ENCODE measurements at regions not wholly inside any gene's neighbourhood (a gene's known extent, or its start where the extent isn't known, plus 50 kb on each side); places are given as distances from the start of the nearest gene placed in this dataset.
A peak's percentile ranks its signal among the peaks of the same experiment; 100 is the strongest.
"Not testable (repeated sequence)": the region's sequence is repeated elsewhere in the genome, so short reads cannot be mapped to it uniquely, and the experiment has no call there.

DNA sequence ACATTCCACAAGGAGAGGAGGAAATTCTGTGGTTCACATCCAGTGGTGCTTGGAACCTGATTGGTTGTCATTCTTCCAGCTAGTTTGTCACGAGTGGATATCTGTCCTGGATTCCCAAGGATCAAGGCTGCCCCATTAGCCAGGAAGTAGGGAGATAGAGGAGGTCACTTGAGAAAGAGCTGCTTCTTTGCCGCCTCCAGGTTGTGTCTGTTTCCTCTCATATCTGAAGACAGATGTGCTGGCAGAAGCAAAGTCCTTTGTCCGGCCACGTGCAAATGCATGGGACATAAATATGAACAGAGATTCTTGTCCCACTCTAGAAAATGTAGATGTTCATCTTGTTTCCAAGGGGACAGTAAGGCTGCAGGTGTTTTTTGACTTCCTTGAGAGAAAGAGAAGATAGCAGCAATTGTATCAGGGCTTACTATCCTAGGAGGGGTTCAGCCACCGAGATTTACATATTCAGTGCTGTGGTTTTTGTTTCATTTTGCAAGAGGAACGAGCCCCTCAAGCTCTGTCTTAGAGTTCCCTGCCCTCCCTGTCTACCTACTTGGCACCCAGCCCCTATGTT is 174.4 kb downstream of the RPIA start:
- no peak for ATAC-seq (replicated peaks)
- Mint-ChIP-seq H3K4me1 (no peaks in the 10 kb centered on the region), H3K9me3 (no peaks in the 10 kb centered on the region), H3K4me3 (no peak overlapping the region), H3K27ac (no peak overlapping the region), H3K36me3 (ENCODE audit: low read depth) (no peaks in the 10 kb centered on the region), H3K27me3 (peaks cover 51% of the 10 kb centered on the region)

- no peaks in the 10 kb centered on the region for H3K9me3 Mint-ChIP-seq
- H3K27me3 Mint-ChIP-seq: peaks cover 50% of the 10 kb centered on the region
- no peak overlapping the region for H3K27ac Mint-ChIP-seq
- ATAC-seq (replicated peaks): no peak
- no peak overlapping the region for H3K4me3 Mint-ChIP-seq
- H3K36me3 Mint-ChIP-seq (ENCODE audit: low read depth): no peaks in the 10 kb centered on the region
- no peaks in the 10 kb centered on the region for H3K4me1 Mint-ChIP-seq
These were observed 175.3 kb downstream of the RPIA start for GRCh38 chr2:88866756-88867155.

GRCh38 chr2:88868861-88869260 is 177.4 kb downstream of the RPIA start:
- no peak overlapping the region for H3K4me3 Mint-ChIP-seq
- no peaks in the 10 kb centered on the region for H3K4me1 Mint-ChIP-seq
- peaks cover 49% of the 10 kb centered on the region for H3K27me3 Mint-ChIP-seq
- no peaks in the 10 kb centered on the region for H3K36me3 Mint-ChIP-seq (ENCODE audit: low read depth)
- no peak overlapping the region for H3K27ac Mint-ChIP-seq
- ATAC-seq (replicated peaks): no peak
- no peaks in the 10 kb centered on the region for H3K9me3 Mint-ChIP-seq

- Mint-ChIP-seq H3K27ac (no peak overlapping the region), H3K4me3 (no peak overlapping the region), H3K27me3 (peaks cover 43% of the 10 kb centered on the region), H3K9me3 (no peaks in the 10 kb centered on the region), H3K36me3 (ENCODE audit: low read depth) (no peaks in the 10 kb centered on the region), H3K4me1 (no peaks in the 10 kb centered on the region)
- no peak for ATAC-seq (replicated peaks)
These were observed 178.9 kb downstream of the RPIA start for GRCh38 chr2:88870267-88870839.

- no peaks in the 10 kb centered on the region for H3K9me3 Mint-ChIP-seq
- no peaks in the 10 kb centered on the region for H3K36me3 Mint-ChIP-seq (ENCODE audit: low read depth)
- ATAC-seq (replicated peaks): no peak
- H3K4me3 Mint-ChIP-seq: no peak overlapping the region
- H3K27me3 Mint-ChIP-seq: peaks cover 42% of the 10 kb centered on the region
- H3K4me1 Mint-ChIP-seq: no peaks in the 10 kb centered on the region
- no peak overlapping the region for H3K27ac Mint-ChIP-seq
These were observed 179.9 kb downstream of the RPIA start for GRCh38 chr2:88871336-88871735.

- Mint-ChIP-seq H3K4me1 (no peaks in the 10 kb centered on the region), H3K36me3 (ENCODE audit: low read depth) (no peaks in the 10 kb centered on the region), H3K27me3 (peaks cover 37% of the 10 kb centered on the region), H3K9me3 (no peaks in the 10 kb centered on the region), H3K4me3 (no peak overlapping the region), H3K27ac (no peak overlapping the region)
- ATAC-seq (replicated peaks): no peak
These were observed 182.1 kb downstream of the RPIA start for GRCh38 chr2:88873620-88874019.

DNA sequence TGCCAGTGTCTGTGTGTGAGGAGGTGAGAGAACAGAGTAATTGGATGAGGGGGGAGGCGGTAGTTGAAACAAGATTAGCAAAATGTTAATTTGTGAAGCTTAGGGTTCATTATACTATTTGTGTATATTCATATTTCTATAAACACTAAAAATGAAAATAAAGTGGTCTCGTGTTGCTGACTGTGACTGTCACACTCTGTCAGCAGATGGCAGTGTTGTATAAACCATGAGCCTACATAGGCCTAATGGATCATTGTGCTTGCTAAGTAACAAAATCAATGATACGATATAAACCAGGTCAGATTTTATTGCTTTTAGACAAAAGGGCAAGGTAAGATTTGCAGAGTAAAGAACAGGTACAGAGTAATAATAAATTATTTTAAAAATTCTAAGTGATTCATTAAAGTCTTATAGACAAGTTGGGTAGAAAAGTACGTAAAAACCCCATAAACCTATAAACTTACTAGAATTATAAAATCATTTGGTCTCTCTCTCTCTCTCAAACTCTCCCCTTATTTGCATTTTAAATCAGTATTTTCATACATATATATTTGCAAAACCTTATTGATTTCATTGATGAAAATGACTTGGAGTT is 182.7 kb downstream of the RPIA start:
- Mint-ChIP-seq H3K4me3 (no peak overlapping the region), H3K27ac (no peak overlapping the region), H3K27me3 (peaks cover 37% of the 10 kb centered on the region), H3K4me1 (no peaks in the 10 kb centered on the region), H3K36me3 (ENCODE audit: low read depth) (no peaks in the 10 kb centered on the region), H3K9me3 (no peaks in the 10 kb centered on the region)
- peak; percentile 49 for ATAC-seq (replicated peaks)

GRCh38 chr2:88875736-88876135 is 184.3 kb downstream of the RPIA start:
- no peak for ATAC-seq (replicated peaks)
- H3K4me1 Mint-ChIP-seq: no peaks in the 10 kb centered on the region
- no peaks in the 10 kb centered on the region for H3K9me3 Mint-ChIP-seq
- H3K36me3 Mint-ChIP-seq (ENCODE audit: low read depth): no peaks in the 10 kb centered on the region
- H3K27ac Mint-ChIP-seq: no peak overlapping the region
- H3K27me3 Mint-ChIP-seq: peaks cover 29% of the 10 kb centered on the region
- H3K4me3 Mint-ChIP-seq: no peak overlapping the region

DNA sequence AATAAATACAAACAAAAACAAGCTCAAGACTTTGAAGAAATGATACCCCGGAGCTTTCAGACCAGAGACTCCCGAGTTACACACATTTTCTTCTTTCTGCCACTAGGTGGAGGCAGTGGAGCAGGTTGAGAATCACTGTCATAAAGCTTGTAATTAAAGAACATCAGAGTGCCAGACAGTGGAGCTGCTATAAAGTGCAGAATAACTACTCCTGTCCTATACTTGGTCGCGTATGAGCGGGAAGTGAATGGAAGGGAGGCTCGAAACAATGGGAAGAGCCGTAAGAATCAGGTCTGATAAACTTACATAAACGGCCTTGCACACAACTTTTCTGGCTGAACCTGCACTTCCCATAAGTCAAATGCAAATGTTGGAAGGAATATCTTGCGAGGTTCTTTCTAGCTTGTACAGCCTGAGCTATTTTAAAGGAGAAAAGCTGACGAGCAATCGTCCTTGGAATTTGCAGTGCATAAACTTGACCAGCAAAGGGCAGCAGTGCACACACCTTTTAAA is 189.0 kb downstream of the RPIA start:
- peak; percentile 35 for ATAC-seq (replicated peaks)
- Mint-ChIP-seq H3K9me3 (no peaks in the 10 kb centered on the region), H3K4me3 (no peak overlapping the region), H3K4me1 (no peaks in the 10 kb centered on the region), H3K27me3 (peaks cover 18% of the 10 kb centered on the region), H3K36me3 (ENCODE audit: low read depth) (no peaks in the 10 kb centered on the region), H3K27ac (no peak overlapping the region)

DNA sequence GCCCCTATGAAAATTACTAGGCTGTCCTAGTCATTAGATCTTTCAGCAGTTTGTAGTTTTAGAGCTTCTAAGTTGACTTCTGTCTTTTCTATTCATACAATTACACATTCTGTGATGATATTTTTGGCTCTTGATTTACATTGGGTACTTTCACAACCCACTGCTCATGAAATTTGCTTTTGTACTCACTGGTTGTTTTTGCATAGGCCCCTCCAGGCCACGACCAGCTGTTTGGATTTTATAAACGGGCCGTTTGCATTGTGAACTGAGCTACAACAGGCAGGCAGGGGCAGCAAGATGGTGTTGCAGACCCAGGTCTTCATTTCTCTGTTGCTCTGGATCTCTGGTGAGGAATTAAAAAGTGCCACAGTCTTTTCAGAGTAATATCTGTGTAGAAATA is 193.8 kb downstream of the RPIA start:
- ATAC-seq (replicated peaks): no peak
- Mint-ChIP-seq H3K4me1 (no peaks in the 10 kb centered on the region), H3K4me3 (no peak overlapping the region), H3K36me3 (ENCODE audit: low read depth) (no peaks in the 10 kb centered on the region), H3K27ac (no peak overlapping the region), H3K9me3 (no peaks in the 10 kb centered on the region), H3K27me3 (peaks cover 6% of the 10 kb centered on the region)

DNA sequence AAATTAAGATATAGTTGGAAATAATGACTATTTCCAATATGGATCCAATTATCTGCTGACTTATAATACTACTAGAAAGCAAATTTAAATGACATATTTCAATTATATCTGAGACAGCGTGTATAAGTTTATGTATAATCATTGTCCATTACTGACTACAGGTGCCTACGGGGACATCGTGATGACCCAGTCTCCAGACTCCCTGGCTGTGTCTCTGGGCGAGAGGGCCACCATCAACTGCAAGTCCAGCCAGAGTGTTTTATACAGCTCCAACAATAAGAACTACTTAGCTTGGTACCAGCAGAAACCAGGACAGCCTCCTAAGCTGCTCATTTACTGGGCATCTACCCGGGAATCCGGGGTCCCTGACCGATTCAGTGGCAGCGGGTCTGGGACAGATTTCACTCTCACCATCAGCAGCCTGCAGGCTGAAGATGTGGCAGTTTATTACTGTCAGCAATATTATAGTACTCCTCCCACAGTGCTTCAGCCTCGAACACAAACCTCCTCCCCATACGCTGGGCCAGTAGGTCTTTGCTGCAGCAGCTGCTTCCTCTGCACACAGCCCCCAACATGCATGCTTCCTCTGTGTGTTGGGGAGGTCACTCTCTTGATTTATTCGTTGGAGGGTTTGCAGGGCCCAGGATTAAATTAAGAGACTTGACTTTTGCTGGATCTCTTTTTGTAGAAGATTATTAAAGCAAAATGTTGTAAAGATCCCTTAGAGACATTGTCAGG is 194.4 kb downstream of the RPIA start:
- Mint-ChIP-seq H3K4me1 (no peaks in the 10 kb centered on the region), H3K4me3 (no peak overlapping the region), H3K27me3 (peaks cover 7% of the 10 kb centered on the region), H3K36me3 (ENCODE audit: low read depth) (no peaks in the 10 kb centered on the region), H3K9me3 (no peaks in the 10 kb centered on the region), H3K27ac (no peak overlapping the region)
- no peak for ATAC-seq (replicated peaks)

DNA sequence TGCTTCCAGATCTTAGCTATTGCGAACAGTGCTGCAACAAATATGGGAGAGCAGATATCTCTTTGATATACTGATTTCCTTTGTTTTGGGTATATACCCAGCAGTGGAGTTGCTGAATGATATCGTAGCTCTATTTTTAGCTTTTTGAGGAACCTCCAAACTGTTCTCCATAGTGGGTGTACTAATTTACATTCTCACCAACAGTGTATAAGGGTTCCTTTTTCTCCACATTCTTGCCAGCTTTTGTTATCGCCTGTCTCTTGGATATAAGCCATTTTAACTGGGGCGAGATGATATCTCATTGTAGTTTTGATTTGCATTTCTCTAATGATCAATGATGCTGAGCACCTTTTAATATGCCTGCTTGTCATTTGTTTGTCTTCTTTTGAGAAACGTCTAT is 196.0 kb downstream of the RPIA start:
- H3K27me3 Mint-ChIP-seq; H3K4me3 Mint-ChIP-seq; ATAC-seq (replicated peaks); H3K4me1 Mint-ChIP-seq; H3K27ac Mint-ChIP-seq; H3K9me3 Mint-ChIP-seq; H3K36me3 Mint-ChIP-seq (ENCODE audit: low read depth): not testable (repeated sequence)

DNA sequence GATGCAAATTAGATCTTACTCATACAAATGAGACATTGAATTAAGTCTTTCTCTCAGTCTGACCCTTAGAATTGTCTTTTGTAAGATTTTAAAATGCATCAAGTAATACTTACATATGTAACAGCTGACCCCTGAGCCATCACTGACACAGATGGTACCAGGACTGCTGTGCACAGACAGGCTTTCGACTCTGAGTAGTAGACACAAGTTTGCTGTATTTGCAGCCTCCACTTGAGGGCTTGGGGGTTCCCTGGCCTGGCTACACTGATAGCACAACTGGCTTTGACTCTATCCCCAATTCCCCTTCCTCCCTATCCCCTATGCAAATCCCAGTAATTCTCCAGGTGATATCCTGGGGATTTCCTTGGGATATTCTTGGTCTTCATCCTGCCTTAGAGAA is 200.7 kb downstream of the RPIA start:
- no peaks in the 10 kb centered on the region for H3K9me3 Mint-ChIP-seq
- no peak overlapping the region for H3K4me3 Mint-ChIP-seq
- ATAC-seq (replicated peaks): no peak
- H3K36me3 Mint-ChIP-seq (ENCODE audit: low read depth): no peaks in the 10 kb centered on the region
- no peak overlapping the region for H3K27ac Mint-ChIP-seq
- H3K27me3 Mint-ChIP-seq: peaks cover 11% of the 10 kb centered on the region
- H3K4me1 Mint-ChIP-seq: no peaks in the 10 kb centered on the region

GRCh38 chr2:88892788-88893187 is 201.3 kb downstream of the RPIA start:
- ATAC-seq (replicated peaks): no peak
- Mint-ChIP-seq H3K4me1 (no peaks in the 10 kb centered on the region), H3K27ac (no peak overlapping the region), H3K27me3 (peaks cover 12% of the 10 kb centered on the region), H3K36me3 (ENCODE audit: low read depth) (no peaks in the 10 kb centered on the region), H3K9me3 (no peaks in the 10 kb centered on the region), H3K4me3 (no peak overlapping the region)

DNA sequence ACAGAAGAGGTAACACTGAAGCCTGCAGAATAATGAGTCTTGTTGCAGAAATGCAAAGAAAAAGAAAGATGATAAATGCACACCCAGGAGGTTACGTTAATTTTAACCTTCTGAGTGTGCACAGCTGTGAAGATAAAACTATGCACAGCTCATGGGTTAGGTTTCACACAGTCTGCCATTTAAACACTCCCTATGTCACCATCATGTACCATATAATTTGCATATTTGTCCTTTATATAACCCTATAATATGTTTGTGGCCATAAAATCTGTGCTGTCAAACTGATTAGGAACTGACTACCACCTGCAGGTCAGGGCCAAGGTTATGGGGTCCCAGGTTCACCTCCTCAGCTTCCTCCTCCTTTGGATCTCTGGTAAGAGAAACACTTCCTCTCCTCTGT is 205.5 kb downstream of the RPIA start:
- no peak overlapping the region for H3K4me3 Mint-ChIP-seq
- no peak overlapping the region for H3K27ac Mint-ChIP-seq
- ATAC-seq (replicated peaks): no peak
- H3K4me1 Mint-ChIP-seq: no peaks in the 10 kb centered on the region
- H3K9me3 Mint-ChIP-seq: no peaks in the 10 kb centered on the region
- no peaks in the 10 kb centered on the region for H3K36me3 Mint-ChIP-seq (ENCODE audit: low read depth)
- H3K27me3 Mint-ChIP-seq: peaks cover 23% of the 10 kb centered on the region
